GM19372 (cell line): ENCODE measurements at regions not wholly inside any gene's neighbourhood (a gene's known extent, or its start where the extent isn't known, plus 50 kb on each side); places are given as distances from the start of the nearest gene placed in this dataset.

Experiments
- ATAC-seq: cut with Tn5 transposase; IDR thresholded peaks from one replicate; pipeline ENCODE4 v1.9.1; 2021; ENCODE audit warnings: mild to moderate bottlenecking, low read depth, moderate library complexity; ENCODE audit not compliant: unreplicated experiment

DNA sequence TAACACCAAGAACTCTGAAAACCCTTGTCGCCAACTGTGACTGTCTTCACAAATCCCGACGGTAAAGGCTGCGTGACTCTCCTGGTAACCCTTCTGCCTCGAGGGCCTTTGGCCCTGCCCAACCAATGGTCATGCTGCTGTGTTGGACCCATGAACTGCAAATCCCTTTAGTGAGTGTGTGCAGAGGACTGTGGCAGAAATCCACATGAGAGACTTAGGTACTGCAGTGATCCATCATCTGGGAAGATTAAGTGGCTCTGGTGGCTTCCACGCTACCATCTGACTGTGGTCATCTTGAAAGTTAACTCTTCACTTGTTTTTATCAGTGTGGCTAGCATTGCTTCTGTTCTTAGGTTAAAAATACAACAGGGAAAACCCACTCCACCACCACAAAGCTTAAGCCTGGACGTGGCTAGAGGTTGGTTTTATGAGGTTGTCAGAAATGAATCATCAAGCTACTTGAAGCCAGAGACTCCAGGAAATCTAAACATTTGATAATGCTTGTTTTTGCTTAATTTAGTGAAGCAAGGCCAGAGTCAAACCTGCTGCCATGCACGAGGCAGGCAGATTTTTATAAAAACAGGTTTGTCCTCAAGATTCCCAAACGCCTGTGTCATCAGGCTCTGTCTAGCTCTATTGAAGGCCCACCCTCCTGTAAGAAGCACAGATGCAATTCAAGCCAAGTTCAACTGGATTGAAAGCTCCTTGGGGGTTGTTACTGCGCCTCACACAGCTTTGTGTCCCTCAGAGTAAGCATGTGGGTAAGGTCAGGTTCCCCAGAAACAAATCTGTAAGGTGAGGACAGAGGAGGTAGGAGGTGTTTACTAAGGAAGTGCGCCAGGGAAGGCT, 52.7 kb upstream of the ERCC6L2 start:
- ATAC-seq, result peak; percentile 88

DNA sequence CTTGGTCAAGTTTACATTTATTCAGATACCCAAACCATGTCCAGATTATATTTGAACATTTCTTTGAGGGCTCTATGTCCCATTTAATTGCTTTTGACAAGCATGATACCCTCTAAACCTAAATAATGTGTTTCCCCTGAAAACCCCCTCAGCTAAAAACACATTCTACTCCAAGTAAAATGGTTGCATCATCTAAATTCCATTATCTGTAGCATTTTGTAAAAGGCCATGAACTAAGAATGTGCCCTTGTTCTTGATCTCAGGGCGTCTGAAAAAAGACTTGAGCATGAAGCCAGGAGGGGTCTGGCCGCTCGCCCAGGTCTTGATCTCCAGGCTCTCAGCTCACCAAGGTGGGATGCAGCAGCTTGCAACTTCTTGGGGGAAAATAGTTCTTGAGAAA, 53.5 kb upstream of the ERCC6L2 start:
- no peak for ATAC-seq

DNA sequence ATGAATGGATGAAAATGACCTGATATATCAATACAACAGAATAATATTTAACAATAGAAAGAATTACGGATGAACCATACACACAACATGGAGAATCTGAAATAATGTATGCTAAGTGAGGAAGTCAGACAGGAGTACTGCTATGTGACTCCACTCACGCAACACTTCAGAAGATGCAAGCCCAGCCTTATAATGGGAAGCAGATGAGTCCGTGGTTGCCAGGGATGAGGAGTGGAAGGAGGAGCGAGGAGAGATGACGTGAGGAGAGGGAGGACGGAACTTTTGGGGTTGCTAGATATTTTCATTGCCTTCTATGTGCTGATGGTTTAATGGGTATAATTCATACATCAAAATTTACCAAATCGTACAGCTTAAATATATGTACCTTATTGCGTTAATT, 55.4 kb upstream of the ERCC6L2 start:
- ATAC-seq, result no peak

DNA sequence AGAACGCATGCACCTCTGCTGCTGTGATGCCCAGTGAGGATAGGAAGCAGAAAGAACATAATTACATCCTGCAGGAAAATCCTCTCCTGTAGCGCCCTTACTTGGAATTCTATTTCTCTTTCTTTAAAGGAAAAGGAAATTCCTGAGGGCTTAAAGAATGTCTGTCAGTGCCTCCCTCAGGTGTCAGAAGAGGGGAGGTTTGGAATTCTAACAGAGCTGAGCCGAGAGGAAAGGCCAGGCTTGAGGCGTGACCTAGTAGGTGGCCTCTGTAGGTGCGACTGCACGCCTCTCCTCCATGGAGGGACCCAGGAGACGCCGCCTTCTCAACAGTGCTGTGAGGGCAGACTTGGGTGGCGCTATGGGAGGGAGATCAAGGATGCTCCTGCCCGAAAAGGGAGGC, 55.9 kb upstream of the ERCC6L2 start:
- ATAC-seq, result no peak

DNA sequence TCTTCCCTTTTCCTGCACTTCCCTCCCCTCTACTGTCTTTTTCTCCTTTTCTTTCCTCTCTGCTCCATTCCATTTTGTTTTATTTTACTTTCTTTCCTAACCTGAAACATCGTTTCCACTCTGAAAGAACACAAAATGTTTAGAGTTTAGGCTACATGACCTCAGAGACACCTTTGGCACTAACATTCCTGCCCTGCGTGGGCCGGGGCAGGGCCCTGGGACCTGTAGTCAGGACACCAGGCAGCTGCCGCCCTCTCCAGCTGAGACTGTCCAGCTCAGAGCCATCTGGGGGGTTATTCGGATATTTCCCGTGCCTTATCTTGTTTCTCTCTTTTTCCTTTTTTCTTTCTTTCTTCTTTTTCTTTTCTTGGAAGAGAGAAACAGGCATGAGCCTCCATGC, 58.3 kb upstream of the ERCC6L2 start:
- no peak for ATAC-seq

DNA sequence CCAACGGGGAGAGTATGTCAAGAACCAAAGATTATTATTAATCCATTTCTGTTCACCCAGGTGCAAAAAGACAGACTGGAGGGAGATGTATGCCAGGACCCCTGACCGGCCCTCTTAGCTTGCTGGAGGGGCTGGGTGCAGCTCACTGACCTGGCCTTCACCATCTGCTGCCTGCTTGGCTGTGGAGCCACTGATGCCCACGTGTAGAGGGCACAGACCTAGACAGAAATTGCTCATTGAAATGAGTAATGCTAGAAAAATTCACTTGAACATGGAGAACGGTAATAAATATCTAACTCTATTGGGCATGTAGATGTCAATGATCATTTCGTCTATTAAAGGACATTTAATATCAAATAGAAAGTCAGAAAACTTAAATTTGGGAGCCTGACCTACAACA, 58.8 kb upstream of the ERCC6L2 start:
- no peak for ATAC-seq

DNA sequence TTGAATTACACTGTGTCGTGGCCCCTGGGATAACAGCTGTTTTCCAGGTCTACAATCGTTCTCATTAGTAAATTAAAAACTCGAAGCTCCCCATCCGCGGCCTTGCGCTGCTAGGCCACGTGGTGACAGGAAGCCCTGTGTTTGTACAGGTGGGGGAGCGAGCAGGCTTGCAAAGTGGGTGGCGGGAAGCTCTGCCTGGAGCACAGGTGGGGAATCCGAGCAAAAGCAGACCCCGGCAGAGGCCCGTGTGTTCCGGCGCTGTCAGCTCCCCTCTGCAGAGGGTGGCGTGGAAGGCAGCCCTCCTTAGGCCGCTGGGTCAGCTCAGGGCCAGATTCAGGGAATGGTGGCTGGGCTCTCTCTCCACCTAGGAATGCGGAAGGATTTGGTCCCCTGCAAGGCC, 59.5 kb upstream of the ERCC6L2 start:
- no peak for ATAC-seq

DNA sequence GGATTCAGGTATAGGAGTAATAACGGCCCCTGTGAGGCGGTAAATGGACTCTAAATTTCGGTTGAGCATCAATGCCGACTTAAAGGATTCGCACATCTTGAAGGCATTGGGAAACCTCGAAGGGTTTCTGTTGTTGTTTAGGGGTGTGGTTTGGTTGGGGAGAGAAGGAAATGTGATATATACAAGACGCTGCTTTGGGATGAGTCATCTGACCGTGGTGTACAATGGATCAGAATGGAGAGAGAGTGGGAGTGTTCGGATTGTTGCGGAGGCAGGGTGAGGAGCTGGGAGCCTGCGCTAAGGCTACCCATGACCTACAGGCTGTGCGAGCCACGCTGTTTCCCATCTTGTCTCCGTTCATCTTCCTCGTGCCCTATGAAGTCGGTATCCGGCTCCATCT, 60.4 kb upstream of the ERCC6L2 start:
- ATAC-seq, result no peak

DNA sequence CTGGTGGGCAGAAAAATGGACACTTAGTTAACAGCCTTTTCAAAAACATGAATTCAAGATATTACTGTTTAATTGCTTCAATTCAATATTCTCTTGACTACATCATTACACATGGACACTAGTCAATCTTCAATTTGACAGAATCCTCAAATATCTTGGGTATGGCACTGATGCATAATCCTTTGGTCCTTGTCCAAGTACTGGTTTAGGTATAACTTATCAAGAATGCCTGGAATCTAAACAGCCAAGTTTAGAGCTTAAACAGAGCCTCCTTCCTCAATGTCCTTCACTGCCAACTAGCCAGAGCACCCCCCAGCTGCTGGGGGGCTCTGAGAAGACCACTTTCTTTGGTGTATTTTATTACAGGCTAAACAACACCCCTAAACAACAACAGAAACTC, 61.6 kb upstream of the ERCC6L2 start:
- no peak for ATAC-seq

DNA sequence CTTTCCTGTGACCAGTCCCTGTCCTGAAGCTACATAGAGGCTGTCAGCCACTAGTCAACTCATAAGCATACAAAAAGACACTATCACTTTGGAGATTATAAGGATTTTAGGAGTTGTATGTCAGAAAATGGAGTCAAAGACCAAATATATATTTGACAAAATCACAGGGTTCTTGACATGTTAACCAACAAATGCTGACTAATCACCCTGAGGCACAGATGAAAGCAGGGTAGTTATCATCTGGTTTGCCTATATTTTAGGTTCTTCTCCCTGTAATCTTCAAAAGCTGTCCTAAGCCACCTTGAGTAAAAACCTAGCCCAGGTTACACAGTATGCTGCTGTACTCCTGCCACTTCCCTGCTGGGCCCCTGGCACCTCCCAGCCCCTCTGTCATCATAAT, 64.7 kb upstream of the ERCC6L2 start:
- ATAC-seq, result no peak

DNA sequence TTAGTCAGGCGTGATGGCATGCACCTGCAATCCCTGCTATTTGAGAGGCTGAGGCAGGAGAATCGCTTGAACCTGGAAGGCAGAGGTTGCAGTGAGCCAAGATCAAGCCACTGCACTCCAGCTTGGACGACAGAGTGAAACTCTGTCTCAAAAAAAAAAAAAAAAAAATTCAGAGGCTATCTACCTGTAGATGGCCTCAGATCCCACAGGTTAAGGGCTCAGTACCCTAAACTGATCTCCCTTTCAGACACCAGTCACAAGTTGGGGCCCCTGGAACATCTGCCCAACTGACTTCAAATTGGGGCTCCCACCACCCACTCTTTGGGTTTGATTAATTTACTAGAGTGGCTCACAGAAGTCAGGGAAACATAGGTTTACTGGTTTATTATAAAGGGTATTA, 65.4 kb upstream of the ERCC6L2 start:
- ATAC-seq, result no peak

DNA sequence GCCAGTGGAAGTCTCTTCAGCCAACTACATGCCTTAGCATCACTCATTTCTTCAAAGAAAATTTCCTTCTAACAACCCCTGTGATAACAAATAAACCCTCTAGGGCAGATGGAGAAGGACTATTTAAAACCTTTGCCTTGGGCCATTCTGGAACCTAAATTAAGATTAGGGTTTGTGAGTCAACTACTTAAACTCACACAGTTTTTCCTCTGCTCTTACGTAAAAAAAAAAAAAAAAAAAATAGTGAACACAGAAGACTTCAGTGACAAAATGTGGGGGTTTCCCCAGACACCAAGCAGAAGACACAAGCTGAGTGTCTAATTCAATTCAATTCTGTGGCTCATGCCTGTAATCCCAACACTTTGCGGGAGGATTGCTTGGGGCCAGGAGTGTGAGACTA, 65.8 kb upstream of the ERCC6L2 start:
- ATAC-seq, result no peak

DNA sequence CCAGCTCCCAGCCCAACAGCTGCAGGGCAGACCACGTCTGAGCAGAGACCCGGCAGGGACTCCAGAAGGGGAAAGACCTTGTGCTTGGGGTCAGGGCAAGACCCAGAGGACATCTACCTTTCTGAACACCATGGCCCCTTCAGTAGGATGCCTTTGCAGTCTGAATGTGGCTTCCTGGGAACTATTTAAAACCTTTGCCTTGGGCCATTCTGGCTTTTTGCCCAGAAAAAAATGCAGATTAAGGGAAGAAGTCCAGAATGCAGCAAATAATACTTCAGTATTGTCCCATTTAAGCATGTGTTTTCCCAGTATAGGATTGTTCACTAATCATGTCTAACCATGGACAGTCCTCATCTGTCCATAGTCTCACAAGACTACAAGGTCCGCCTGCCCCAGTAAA, 67.5 kb upstream of the ERCC6L2 start:
- no peak for ATAC-seq

DNA sequence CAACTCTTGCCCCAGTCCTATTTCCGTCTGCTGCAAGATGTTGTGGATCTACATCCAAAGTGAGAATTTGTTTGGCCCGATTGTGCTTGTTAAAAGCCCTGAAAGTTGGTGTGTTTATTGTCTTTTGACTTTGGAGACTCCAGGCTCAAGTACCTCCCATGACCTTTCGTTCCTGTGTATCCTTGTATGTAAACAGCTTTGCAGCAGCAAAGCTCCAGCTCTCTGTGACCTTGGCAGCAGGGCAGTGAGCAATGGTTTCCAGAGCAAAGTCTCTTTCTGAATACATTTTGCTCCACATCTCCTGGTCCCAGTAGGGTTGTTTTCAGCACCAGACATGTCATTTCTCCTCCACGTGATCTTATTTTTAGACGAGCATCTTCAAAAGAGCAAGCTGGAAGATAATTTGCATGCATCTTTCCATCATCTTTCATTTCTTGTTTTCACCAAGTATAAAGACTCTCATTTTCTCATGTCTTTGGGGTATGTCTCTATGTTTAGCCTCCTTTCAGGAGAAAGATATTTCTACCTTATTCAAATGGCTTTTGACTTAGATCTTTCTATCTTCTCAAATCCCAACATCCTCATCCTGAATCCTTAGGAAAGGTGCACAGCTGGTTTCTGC, 68.1 kb upstream of the ERCC6L2 start:
- no peak for ATAC-seq

DNA sequence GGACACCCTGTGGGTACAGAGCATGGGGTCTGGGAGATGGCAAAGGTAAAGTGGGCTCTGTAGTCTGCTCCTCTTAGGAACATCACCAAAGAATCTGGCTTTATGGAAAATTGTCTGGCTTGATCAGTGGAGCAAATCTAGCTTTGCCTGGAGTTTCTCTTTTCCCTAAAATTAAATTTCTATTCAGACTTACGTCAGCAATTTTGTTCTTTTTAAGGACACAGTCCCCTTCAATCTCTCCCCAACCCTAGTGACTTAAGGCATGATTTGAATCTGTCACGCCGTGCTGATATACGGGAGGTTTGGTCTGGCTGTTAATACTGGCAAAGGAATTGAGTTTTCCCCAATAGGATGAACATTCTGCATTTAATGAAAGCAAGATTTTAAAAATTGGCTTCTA, 72.3 kb upstream of the ERCC6L2 start:
- ATAC-seq, result no peak

DNA sequence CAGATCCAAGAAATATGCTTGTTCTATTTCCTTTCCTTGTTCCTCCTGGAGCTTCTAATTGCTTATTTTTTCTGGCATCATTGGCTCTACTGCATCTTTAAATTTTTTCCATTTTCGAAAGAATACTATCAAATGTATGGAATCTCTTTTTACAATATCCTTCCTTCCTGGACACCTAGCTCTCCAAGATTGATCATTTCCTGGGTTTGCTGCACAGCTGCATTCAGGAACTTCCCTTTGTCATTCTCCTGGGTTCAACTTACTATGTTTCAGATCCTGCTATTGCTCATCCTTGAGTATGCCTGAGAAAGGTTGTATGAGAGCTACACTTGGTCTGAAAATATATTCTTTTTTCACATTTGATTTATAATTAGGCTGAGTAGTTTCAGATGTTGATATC, 73.7 kb upstream of the ERCC6L2 start:
- no peak for ATAC-seq

DNA sequence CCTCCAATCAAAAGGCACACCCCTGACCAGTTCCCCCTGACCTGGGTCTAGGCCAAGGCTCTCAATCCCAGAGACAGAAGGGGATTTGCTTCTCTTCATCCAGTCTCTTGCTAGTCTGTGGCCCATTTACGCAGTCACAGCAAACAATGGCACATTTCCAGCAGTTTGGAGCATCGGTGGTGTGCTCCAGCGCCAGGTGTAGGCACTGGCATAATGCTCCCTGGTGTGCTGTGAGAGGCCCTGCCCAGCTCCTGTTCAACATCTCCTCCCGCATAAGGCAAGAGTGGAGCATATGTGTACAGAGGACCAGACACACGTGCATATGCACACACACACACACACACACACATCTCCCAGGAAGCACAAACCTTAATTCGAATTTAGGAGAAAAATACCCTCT, 79.5 kb upstream of the ERCC6L2 start:
- no peak for ATAC-seq

DNA sequence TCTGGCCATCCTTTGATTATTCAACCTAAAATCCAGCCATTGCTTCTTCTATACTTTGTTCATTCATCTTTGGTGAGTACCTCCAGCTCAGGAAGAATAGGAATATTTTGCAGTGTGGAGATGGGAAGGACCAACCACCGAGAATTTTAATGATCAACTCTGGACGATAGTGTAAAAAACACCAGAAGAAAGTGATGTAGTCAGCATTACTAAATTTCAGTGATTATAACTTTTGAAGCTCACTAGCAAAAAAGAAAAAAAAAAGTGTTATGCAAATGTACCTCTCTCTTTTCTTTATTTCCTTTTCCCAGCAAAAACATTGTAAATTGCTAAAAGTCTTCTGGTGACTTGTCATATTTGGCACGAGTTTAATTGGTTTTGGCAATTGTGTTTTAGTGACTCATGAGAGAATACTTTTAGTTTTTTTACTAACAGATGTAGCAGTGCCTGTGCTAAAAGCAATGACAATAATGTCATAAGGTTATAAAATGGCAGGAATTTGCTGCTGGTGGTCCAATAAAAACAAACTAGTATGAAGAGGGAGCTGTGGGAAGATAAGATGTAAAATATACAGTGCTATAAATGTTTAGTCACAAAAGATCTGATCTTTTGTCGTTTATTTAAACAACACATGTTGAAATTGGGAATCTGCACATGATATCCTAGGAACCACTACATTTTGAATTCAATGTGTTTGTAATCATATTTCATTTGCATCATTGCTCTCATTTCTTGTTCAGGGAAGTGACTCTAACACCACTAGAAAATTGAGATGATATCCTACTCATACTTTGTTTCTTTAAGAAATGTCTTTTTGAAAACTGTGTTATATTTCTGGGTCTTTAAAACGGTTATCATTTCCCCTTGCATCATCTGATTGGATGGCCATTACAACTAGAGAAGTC, 81.3 kb upstream of the ERCC6L2 start:
- no peak for ATAC-seq

DNA sequence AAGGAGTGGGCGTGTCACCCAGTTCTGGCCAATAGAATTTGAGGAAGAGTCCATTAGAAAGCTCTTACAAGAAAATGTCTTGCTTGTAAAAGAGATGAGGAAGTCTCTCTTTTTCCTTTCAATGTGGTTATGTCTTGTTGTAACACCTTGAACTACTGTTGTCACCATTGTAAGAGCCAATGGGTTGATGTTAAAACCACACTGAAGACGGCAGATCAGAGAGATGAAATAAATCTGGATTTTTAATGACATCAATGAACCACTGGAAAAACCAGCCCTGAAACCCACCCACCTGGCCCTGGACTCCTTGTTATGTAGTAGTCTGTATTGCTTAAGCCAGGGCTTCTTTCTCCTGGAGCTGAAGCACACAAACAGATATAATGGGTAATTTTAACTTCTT, 83.8 kb upstream of the ERCC6L2 start:
- ATAC-seq, result no peak

DNA sequence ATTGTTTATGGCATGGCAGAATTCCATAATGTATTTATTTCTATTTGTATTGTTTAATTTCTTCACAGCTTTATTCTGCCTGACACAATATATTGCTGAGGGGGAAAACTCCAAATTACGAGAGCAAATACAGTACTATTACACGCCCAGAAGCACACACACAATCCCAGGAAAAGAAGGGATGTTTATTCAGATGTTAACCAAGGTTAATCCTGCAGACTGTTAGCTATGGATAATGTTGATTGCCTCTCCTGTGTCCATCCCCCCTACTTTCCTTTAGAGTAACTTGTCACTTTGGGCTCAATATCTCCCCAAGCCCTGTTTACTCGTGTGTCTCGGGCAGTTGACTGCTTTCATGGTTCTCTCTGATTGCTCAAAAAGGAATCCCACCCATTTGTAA, 84.2 kb upstream of the ERCC6L2 start:
- ATAC-seq, result no peak

DNA sequence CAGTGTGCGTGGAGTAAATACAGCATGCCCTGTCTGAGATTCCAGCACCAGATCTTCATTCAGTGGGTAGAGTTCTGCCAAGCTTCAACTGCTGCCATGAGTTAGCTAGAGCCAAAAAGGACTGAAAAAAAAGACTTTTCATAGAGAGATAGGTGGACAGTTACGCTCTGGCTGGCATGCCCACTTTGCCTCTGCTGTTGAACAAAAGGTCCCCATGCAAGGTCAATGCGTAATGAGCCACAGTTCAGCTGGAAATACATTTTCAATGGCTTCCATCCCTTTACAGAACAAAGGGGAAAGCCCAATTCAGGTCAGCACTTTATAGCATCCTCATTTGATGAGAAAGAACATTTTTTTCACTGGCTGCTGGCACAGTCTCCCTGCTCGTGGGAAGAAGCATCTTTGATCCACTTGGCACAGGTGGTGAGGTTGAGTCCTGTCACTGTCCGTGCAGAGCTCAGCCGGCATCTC, 86.9 kb upstream of the ERCC6L2 start:
- no peak for ATAC-seq
